ENCODE measurements at regions not wholly inside any gene's neighbourhood (a gene's known extent, or its start where the extent isn't known, plus 50 kb on each side); places are given as distances from the start of the nearest gene placed in this dataset.
"Not testable (repeated sequence)": the region's sequence is repeated elsewhere in the genome, so short reads cannot be mapped to it uniquely, and the experiment has no call there.

GRCh38 chr14:55979096-55979495, 139.1 kb upstream of the PELI2 start:
- DNase-seq (ENCODE audit: low read depth) = no peak

GRCh38 chr14:55979781-55980180, 138.4 kb upstream of the PELI2 start:
- no peak for DNase-seq (ENCODE audit: low read depth)

- no peak for DNase-seq (ENCODE audit: low read depth)
These were observed 137.2 kb upstream of the PELI2 start for GRCh38 chr14:55980970-55981369.

- DNase-seq (ENCODE audit: low read depth) = no peak
These were observed 132.1 kb upstream of the PELI2 start for GRCh38 chr14:55986069-55986468.

- DNase-seq (ENCODE audit: low read depth) = no peak
These were observed 117.4 kb upstream of the PELI2 start for GRCh38 chr14:56000846-56001245.

GRCh38 chr14:56002342-56002741, 115.9 kb upstream of the PELI2 start:
- DNase-seq (ENCODE audit: low read depth) = no peak

GRCh38 chr14:56002876-56003625, 115.2 kb upstream of the PELI2 start:
- no peak for DNase-seq (ENCODE audit: low read depth)

- DNase-seq (ENCODE audit: low read depth) = no peak
These were observed 113.9 kb upstream of the PELI2 start for GRCh38 chr14:56004323-56004722.

GRCh38 chr14:56004786-56005185, 113.4 kb upstream of the PELI2 start:
- DNase-seq (ENCODE audit: low read depth) = no peak

- no peak for DNase-seq (ENCODE audit: low read depth)
These were observed 112.8 kb upstream of the PELI2 start for GRCh38 chr14:56005191-56006053.

- not testable (repeated sequence) for DNase-seq (ENCODE audit: low read depth)
These were observed 110.7 kb upstream of the PELI2 start for GRCh38 chr14:56007491-56007890.

GRCh38 chr14:56008150-56008549, 110.1 kb upstream of the PELI2 start:
- DNase-seq (ENCODE audit: low read depth) = no peak

- not testable (repeated sequence) for DNase-seq (ENCODE audit: low read depth)
These were observed 109.5 kb upstream of the PELI2 start for GRCh38 chr14:56008661-56009060.

GRCh38 chr14:56023661-56024081, 94.5 kb upstream of the PELI2 start:
- DNase-seq (ENCODE audit: low read depth) = no peak

- no peak for DNase-seq (ENCODE audit: low read depth)
These were observed 93.0 kb upstream of the PELI2 start for GRCh38 chr14:56025191-56025590.

- no peak for DNase-seq (ENCODE audit: low read depth)
These were observed 91.7 kb upstream of the PELI2 start for GRCh38 chr14:56026506-56026905.

GRCh38 chr14:56027421-56027820, 90.8 kb upstream of the PELI2 start:
- no peak for DNase-seq (ENCODE audit: low read depth)

GRCh38 chr14:56027916-56028712, 90.1 kb upstream of the PELI2 start:
- no peak for DNase-seq (ENCODE audit: low read depth)

GRCh38 chr14:56036353-56036752, 81.9 kb upstream of the PELI2 start:
- DNase-seq (ENCODE audit: low read depth) = no peak

- no peak for DNase-seq (ENCODE audit: low read depth)
These were observed 78.1 kb upstream of the PELI2 start for GRCh38 chr14:56040121-56040520.

GRCh38 chr14:56044196-56044595, 74.0 kb upstream of the PELI2 start:
- DNase-seq (ENCODE audit: low read depth) = no peak

GRCh38 chr14:56046546-56046945, 71.7 kb upstream of the PELI2 start:
- DNase-seq (ENCODE audit: low read depth) = no peak
